NCI-H1930 (cell line): ENCODE measurements at regions not wholly inside any gene's neighbourhood (a gene's known extent, or its start where the extent isn't known, plus 50 kb on each side); places are given as distances from the start of the nearest gene placed in this dataset.

Source experiments
- DNase-seq, 2 experiments: peaks; one replicate each; lab custom pipeline; 2025; lab: John Stamatoyannopoulos, UW

DNA sequence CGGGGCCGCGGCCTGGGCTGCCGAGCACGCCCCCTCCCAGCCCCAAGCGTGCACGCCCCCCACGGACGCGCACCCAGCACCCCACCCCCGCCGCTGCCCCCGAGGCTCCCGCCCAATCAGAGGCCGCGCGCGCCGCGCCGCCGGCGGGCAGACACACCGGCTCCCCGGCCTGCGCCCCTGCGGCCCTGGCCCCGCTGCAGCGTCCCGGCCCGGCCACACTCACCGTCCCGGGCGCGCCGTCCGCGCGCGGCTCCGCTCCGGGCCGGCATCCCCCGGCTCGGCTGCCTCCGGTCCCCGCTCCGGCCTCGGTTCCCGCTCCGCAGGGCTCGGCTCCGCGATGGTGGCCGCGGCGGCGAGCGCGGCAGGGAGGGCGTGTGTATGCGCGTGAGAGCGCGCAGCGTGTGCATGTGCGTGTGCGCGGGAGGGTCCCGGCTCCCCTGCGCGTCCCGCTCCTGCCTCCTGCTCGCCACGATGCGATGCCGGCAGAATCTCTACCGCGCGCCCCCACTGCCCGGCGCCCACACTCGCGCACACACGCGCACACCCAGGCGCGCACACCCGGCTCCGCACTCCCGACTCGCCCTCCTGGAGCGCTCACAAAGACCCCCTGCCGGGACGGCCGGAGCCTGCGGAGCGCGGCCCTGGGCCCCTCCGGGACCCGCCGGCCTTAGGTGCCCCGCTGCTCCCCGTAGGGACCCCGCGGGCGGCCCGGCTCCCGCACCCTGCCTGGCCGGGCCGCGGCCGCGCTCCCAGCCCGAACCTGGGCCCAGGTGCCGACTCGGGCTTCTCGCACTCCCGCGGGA lies 186.5 kb upstream of the LINGO1 start:
- no peak for DNase-seq

GRCh38 chr15:77818484-77819047 lies 185.9 kb upstream of the LINGO1 start:
- no peak for DNase-seq

DNA sequence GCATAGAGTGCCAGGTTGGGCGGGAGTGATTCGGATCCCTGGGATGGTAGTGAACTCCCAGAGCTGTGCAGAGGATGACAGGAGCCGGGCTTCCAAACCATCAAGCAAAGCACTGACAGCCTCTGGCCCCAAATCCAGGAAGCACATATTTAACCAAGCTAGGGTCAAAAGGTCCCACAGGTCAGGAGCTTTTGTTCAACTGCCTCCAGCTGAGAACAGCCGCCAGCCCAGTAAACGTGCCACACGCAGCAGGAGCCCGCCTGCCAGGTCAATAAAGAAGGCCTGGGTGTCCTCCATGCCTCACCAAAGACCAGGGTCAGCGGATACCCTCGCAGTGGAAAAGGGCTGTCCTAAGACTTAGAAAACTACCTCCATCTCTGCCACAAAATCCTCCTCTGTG lies 184.7 kb upstream of the LINGO1 start:
- DNase-seq = no peak

- DNase-seq = no peak
These were observed 184.3 kb upstream of the LINGO1 start for GRCh38 chr15:77816983-77817382.

- DNase-seq = no peak
These were observed 182.3 kb upstream of the LINGO1 start for GRCh38 chr15:77815015-77815414.

DNA sequence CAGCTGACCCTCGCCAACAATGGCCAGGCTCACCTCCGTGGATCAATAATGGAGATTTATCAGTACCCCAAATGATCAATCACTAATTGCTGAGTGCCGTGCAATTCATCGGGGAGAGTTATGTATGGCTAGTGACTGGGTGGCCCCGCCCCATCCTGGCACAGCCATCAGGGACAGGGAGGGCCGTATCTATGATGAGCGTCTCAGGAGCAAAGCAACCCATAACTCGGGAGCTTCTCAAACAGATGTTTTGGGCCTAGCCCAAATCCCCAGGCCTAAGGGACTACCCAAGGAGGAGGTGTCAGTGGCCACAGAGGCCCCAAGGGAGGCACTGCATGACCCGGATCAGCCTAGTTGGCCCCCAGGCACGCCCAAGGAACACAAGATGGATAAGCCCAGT lies 180.0 kb upstream of the LINGO1 start:
- DNase-seq = no peak

- no peak for DNase-seq
These were observed 178.6 kb upstream of the LINGO1 start for GRCh38 chr15:77811270-77811669.

DNA sequence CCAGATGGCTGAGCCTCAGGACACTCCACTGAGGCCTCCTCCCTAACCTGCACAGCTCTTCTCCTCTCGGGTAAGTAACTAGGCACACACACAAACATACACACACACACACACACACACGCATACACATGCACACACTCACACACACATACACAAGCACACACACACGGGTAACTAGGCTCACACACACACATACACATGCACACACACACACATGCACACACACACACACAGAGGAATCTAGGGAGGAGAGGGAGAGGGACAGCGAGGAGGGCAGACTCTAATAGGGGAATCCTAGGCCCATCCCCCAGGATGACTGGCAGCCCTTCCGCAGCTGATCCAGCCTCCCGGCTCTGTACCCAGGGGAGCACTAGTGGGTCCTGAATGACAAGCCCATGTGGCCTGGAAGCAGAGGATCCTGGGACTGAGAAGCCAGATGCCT lies 177.4 kb upstream of the LINGO1 start:
- DNase-seq = no peak

DNA sequence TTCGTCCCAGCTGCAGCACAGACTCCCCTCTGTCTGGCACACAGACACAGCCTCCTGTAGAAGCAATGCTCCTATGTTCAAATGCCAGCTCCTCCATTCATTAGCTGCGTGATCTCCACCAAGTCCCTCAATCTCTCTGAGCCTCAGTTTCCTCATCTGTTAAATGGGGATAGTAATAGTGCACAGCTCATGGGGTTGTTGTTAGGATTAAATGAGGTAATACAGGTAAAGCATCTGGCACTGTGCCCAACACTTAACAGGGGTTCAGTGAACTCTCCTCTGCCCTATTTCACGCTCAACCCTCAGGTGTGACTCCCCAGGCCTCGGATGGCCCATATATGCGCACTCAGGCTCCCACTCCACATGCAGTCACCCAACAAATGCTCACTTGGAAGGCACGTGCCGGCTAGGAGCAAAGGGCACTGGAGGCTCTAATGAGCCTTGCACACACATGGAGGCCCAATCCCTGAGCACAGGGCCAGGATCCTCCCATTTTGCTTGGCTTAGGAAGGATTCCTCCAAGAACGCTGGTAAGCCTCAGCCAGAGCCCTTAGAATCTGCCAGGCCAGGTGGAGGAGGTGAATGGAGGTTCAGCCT lies 176.0 kb upstream of the LINGO1 start:
- no peak for DNase-seq

DNA sequence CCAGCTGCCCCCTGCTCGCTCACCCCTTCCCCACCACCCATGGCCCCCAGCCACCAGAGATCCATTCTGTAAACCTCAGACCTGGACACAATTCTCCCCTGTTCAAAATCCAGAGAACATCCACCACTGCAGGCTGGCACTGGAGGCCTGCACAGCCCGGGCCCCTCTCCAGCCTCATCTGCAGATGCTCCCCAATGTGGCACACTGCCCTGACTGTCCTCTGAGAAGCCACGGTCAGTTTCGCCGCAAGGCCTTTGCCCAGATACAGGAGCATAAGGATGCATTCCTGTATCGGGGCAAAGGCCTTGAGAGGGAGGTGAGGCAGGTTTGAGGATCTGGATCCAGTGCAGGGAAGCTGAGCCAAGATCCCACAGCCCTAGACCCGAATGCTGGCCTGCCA lies 175.4 kb upstream of the LINGO1 start:
- DNase-seq = no peak

GRCh38 chr15:77807611-77808010 lies 174.9 kb upstream of the LINGO1 start:
- DNase-seq = no peak

DNA sequence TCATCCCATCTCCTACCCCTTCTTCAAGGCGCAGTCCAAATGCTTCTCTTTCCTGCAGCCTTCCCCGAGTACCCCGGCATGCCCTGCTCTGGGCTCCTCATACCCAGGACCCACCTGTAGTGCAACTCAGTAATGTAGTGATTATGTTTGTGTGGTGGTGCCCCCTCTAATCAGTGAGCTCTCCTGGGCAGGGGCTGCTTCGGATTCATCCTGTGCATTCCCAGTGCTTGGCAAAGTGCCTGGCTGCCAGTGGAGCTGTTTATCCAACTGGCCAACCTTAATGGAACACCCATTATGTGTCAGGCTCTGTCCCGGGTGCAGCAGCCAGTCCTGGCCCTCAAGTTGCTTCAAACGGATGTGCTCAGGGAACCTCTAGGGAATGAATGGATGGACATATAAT lies 174.4 kb upstream of the LINGO1 start:
- no peak for DNase-seq

- DNase-seq = no peak
These were observed 171.5 kb upstream of the LINGO1 start for GRCh38 chr15:77804210-77804609.

DNA sequence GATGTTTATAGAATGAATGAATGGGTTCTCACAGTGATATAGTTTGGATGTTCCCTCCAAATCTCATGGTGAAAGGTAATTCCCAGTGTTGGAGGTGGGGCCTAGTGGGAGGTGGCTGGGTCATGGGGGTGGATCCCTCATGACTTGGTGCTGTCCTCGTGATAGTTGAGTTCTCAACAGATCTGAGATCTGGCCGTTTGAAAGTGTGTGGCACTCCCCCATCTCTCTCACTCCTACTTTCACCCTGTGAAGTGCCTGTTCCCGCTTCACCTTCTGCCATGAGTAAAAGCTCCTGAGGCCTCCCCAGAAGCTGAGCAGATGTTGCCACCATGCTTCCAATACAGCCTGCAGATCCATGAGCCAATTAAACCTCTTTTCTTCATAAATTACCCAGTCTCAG lies 170.8 kb upstream of the LINGO1 start:
- no peak for DNase-seq

DNA sequence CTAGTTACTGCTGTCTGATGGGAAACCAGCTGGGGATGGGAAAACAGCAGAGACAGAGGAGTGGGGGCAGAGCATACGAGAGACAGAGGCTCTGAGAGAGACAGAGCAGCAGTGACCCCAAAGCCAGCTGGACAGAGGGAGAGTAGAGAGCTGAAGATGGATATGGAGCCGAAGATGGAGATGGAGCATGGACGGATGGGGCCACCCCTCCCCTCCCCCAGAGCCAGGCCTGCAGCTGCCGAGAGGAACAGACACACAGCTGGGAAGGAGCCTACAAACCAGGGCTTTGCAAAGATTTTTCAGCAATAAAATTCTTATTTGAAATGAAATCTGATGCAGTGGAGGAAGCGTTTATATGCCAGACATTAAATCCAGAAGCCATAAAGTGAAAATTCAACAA lies 167.6 kb upstream of the LINGO1 start:
- no peak for DNase-seq

DNA sequence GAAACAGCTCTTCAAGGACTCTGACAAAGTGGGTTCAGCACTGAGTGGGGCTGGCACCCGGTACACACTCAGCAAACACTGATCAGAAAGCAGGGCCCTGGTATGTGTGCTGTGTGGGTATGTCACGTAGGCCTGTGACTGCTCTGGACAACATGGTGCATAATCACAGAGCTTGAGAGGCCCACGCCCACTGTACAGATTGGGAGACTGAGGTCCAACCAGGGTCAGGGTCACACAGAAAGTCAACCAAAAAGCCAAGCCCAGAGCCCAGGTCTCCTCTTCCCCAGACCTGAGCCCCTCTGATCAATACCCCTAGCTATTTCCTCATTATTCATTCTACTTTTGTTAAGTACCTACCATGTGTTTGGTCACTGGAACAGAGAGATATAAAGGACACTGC lies 166.1 kb upstream of the LINGO1 start:
- no peak for DNase-seq

GRCh38 chr15:77798151-77798835 lies 165.6 kb upstream of the LINGO1 start:
- DNase-seq = no peak

DNA sequence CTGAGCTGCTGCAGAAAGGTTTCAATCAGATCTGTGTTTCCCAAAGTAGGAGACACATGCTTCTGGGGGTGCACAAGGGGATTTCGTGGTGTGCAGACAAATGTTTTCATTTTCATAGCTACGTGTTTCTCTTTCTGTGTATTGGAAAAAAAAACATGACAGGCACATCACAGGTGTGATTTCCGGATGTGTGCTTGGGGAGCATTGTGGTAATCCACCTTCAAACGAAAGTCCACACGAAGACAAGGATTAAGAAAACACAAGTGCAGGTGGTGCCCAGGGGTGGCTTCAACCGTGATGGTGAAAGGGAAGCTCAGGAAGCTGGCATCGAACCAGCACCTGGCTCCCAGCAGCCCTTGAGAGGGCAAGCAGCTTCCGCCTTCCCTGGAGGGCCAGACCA lies 164.6 kb upstream of the LINGO1 start:
- no peak for DNase-seq

- DNase-seq = no peak
These were observed 163.5 kb upstream of the LINGO1 start for GRCh38 chr15:77796046-77796729.

DNA sequence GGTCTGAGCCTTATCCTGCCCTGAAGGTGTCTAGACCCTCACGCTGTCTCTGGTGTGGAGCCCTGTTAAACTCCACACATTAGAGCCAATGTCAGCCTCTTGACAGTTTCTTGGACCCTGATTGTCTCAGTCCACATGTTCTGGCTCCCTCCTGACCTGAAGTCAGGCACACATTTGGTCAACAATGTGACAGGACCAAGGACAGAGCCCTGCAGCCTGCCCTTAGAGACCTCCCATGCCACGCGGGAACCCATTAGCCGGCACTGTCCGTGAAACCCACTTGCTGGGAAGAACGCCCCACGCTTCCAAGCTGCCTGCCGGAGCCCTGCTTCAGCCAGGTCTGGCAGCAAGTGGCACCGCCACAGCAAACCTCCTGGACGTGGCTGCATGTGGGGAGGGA lies 162.7 kb upstream of the LINGO1 start:
- DNase-seq = no peak

- DNase-seq = no peak
These were observed 159.2 kb upstream of the LINGO1 start for GRCh38 chr15:77791941-77792340.

DNA sequence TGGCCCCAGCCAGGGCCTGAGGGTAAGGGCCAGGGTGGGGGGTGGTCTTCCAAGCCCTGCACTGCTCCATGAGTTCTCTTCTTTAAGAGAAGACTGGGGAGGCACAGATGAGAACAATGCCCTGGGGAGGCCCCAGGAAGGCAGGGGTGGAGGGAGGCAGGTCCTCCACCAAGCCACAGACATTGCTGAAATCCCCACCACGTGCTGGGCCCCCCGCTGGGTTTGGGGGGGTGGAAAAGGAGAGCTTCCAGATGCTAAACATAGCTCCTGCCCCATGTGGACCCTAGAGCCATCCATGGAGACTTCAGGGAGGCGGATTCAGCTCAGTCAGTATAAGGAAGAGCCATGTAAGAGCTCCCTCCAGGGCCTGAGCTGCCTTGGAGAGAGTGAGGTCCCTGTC lies 157.8 kb upstream of the LINGO1 start:
- DNase-seq = no peak
